ENCODE measurements at regions not wholly inside any gene's neighbourhood (a gene's known extent, or its start where the extent isn't known, plus 50 kb on each side); places are given as distances from the start of the nearest gene placed in this dataset.

DNA sequence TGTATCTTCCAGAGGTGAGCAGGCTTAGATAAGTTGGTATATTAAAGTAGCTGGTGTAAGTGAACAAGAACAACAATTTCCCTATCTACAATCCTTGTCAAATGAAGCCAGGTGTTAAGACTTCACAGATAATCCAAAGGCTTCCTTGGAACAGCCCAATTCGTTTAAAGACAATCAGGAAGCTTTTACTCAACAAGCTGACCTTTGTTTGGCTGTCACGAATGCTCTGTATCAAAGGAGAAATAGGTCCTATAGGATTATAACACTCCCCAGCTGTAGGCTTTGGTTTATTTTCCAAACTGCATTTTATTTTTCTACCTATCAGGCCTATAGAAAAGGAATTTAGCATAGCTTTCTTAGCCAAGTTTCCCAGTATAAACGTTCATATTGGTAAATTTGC, 766.5 kb upstream of the GOT2 start:
- no peak for TF ChIP-seq SIX5 (IDR thresholded peaks at IDR 0.05; ENCODE audit: low read depth, low read length, severe bottlenecking)
- no peak for TF ChIP-seq SIN3A (IDR thresholded peaks at IDR 0.05; ENCODE audit: low read depth, low read length)
- no peak for TF ChIP-seq BMI1 (IDR thresholded peaks at IDR 0.05; ENCODE audit: borderline replicate concordance)
- no peak for TF ChIP-seq RAD21 (IDR thresholded peaks at IDR 0.05; ENCODE audit: insufficient read depth, low read depth, low read length)
- no peak for TF ChIP-seq POLR2A (IDR thresholded peaks at IDR 0.05; ENCODE audit: low read depth, low read length)
- no peak for TF ChIP-seq POLR2AphosphoS5 (IDR thresholded peaks at IDR 0.05; ENCODE audit: low read length)
- TF ChIP-seq RCOR1 (conservative IDR thresholded peaks at IDR 0.05; ENCODE audit: low read depth, low read length): no peak
